GM12874 (cell line): ENCODE measurements at regions not wholly inside any gene's neighbourhood (a gene's known extent, or its start where the extent isn't known, plus 50 kb on each side); places are given as distances from the start of the nearest gene placed in this dataset.

Source experiments
- CTCF ChIP-seq: IDR thresholded peaks from 2 replicates; pipeline ENCODE4 v1.5.1; 2011; ENCODE audit warnings: low read depth, mild to moderate bottlenecking, control low read depth, low read length, moderate library complexity; ENCODE audit not compliant: insufficient read depth

GRCh38 chr3:94612631-94613030 lies 549.8 kb downstream of the NSUN3 start:
- no peak for TF ChIP-seq CTCF

GRCh38 chr3:94614192-94614591 lies 551.3 kb downstream of the NSUN3 start:
- no peak for TF ChIP-seq CTCF

- no peak for TF ChIP-seq CTCF
Measured at GRCh38 chr3:94615275-94616065, 552.6 kb downstream of the NSUN3 start.

- TF ChIP-seq CTCF: no peak
Measured at GRCh38 chr3:94616833-94617232, 554.0 kb downstream of the NSUN3 start.

GRCh38 chr3:94617312-94617711 lies 554.5 kb downstream of the NSUN3 start:
- no peak for TF ChIP-seq CTCF

GRCh38 chr3:94619643-94620042 lies 556.8 kb downstream of the NSUN3 start:
- no peak for TF ChIP-seq CTCF

GRCh38 chr3:94626573-94626972 lies 563.7 kb downstream of the NSUN3 start:
- TF ChIP-seq CTCF: no peak

- TF ChIP-seq CTCF: no peak
Measured at GRCh38 chr3:94627689-94628088, 564.8 kb downstream of the NSUN3 start.
